Choroid plexus epithelial cell (primary cell): ENCODE measurements at regions not wholly inside any gene's neighbourhood (a gene's known extent, or its start where the extent isn't known, plus 50 kb on each side); places are given as distances from the start of the nearest gene placed in this dataset.
A peak's percentile ranks its signal among the peaks of the same experiment; 100 is the strongest.
"Not testable (repeated sequence)": the region's sequence is repeated elsewhere in the genome, so short reads cannot be mapped to it uniquely, and the experiment has no call there.

Source experiments
- DNase-seq: peaks from one replicate; pipeline ENCODE4 v3.0.0-alpha.2; 2010; ENCODE audit warnings: low read depth
- H3K4me3 ChIP-seq: 2 replicates; pipeline ENCODE4 v1.5.1; 2011; ENCODE audit warnings: low read depth, mild to moderate bottlenecking, control low read depth, low read length, moderate library complexity
- TF ChIP-seq, protein P1 (sequence below): conservative IDR thresholded peaks from 2 replicates; pipeline ENCODE4 v1.5.1; 2011; ENCODE audit warnings: low read depth, mild to moderate bottlenecking, control low read depth, inconsistent platforms, low read length, moderate library complexity

DNA sequence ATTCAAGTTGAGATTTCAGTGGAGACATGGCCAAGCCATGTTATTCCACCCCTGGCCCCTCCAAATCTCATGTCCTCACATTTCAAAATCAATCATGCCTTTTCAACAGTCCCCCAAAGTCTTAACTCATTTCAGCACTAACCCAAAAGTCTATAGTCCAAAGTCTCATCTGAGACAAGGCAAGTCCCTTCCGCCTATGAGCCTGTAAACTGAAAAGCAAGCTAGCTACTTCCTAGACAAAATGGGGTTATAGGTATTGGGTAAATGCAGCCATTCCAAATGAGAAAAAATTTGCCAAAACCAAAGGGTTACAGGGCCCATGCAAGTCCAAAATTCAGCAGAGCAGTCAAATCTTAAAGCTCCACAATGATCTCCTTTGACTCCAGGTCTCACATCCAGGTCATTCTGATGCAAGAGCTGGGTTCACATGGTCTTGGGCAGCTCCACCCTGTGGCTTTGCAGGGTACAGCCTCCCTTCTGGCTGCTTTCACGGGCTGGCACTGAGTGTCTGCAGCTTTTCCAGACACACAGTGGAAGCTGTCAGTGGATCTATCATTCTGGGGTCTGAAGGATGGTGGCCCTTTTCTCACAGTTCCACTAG lies 95.7 kb downstream of the MTNR1B start:
- TF ChIP-seq, protein P1, sequence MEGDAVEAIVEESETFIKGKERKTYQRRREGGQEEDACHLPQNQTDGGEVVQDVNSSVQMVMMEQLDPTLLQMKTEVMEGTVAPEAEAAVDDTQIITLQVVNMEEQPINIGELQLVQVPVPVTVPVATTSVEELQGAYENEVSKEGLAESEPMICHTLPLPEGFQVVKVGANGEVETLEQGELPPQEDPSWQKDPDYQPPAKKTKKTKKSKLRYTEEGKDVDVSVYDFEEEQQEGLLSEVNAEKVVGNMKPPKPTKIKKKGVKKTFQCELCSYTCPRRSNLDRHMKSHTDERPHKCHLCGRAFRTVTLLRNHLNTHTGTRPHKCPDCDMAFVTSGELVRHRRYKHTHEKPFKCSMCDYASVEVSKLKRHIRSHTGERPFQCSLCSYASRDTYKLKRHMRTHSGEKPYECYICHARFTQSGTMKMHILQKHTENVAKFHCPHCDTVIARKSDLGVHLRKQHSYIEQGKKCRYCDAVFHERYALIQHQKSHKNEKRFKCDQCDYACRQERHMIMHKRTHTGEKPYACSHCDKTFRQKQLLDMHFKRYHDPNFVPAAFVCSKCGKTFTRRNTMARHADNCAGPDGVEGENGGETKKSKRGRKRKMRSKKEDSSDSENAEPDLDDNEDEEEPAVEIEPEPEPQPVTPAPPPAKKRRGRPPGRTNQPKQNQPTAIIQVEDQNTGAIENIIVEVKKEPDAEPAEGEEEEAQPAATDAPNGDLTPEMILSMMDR: peak; percentile 45
- not testable (repeated sequence) for H3K4me3 ChIP-seq, DNase-seq

DNA sequence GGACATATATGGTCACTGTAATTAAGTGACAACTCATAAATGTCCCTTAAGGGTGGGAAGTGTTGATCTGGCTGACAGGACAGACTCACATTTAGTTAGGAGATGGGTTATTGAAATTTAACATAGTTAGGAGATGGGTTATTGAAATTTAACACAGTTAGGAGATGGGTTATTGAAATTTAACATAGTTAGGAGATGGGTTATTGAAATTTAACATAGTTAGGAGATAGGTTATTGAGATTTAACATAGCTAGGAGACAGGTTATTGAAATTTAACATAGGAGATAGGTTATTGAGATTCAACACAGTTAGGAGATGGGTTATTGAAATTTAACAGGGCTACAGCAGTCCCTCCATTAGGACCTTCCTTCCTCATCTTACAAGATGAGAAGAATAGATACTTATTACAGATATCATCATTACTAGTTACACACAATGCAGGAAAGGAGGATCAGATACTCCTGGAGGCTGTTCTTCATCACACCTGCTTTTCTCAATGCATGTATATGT lies 98.5 kb downstream of the MTNR1B start:
- DNase-seq: no peak
- no peak overlapping the region for H3K4me3 ChIP-seq
- TF ChIP-seq, protein P1: no peak

- DNase-seq: no peak
- no peak overlapping the region for H3K4me3 ChIP-seq
- TF ChIP-seq, protein P1: no peak
Observed at GRCh38 chr11:93072229-93072914, 102.9 kb downstream of the MTNR1B start.

DNA sequence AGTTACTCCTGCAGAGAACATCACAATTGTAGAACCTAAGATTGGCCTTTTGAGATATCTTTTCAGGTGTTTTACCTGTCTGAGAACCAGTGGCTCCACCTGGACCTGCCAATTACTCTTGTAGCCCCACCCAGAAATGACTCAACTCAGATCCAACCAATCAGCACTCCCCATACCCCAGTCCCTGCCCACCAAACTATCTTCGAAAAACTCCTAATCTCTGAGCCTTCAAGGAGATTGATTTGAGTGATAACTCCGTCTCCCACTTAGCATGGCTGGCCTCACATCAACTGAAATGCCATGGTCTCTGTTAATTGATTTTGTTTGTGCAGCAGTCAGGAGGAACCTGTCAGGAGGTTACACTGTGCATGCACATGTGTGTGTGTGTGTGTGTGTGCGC lies 103.6 kb downstream of the MTNR1B start:
- no peak for DNase-seq
- H3K4me3 ChIP-seq: no peak overlapping the region
- TF ChIP-seq, protein P1: no peak

- TF ChIP-seq, protein P1: no peak
- no peak overlapping the region for H3K4me3 ChIP-seq
- DNase-seq: no peak
Observed at GRCh38 chr11:93073508-93074280, 104.2 kb downstream of the MTNR1B start.

DNA sequence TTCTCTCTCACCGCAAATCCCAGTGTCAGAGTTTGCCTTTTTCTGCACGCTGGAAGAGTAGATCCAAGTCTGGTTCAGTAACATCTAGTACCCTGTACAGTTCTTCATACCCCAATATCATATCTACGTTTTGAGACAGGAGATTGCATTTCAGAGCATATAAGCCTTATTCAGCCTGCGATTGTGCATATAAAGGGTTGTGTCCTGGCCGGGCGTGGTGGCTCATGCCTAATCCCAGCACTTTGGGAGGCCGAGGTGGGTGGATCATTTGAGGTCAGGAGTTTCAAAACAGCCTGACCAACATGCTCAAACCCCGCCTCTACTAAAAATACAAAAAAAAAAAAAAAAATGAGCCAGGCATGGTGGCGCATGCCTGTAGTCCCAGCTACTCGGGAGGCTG lies 104.9 kb downstream of the MTNR1B start:
- TF ChIP-seq, protein P1: no peak
- no peak for DNase-seq

More for the DNA sequence above, 104.9 kb downstream of the MTNR1B start:
- H3K4me3 ChIP-seq: no peak overlapping the region
